ENCODE measurements at regions not wholly inside any gene's neighbourhood (a gene's known extent, or its start where the extent isn't known, plus 50 kb on each side); places are given as distances from the start of the nearest gene placed in this dataset.

DNA sequence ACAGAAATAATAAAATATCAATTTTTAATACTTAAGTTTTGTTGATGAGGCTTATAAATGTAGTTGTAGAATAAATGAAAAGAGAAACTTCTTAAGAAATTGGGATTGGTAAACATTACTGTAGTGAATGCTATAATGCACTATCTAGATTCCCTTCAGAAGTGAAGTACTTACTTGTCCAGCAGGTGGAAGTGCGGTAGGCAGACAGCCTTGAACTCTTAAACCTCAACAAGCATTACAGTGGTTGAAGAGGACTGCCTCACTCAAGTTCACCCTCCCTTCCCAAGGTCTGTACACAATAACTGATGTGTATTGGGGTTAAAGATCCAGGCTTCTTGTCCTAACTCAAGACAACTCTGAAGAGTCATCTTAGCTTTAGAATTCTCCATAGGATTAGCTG lies 931.0 kb upstream of the LRRTM1 start:
- TF ChIP-seq POLR2AphosphoS5 (IDR thresholded peaks at IDR 0.05; ENCODE audit: low read depth, low read length) (no peak), SIN3A (IDR thresholded peaks at IDR 0.05; ENCODE audit: borderline replicate concordance, insufficient read depth, low read depth, low read length) (no peak)
- TF ChIP-seq, protein P1, sequence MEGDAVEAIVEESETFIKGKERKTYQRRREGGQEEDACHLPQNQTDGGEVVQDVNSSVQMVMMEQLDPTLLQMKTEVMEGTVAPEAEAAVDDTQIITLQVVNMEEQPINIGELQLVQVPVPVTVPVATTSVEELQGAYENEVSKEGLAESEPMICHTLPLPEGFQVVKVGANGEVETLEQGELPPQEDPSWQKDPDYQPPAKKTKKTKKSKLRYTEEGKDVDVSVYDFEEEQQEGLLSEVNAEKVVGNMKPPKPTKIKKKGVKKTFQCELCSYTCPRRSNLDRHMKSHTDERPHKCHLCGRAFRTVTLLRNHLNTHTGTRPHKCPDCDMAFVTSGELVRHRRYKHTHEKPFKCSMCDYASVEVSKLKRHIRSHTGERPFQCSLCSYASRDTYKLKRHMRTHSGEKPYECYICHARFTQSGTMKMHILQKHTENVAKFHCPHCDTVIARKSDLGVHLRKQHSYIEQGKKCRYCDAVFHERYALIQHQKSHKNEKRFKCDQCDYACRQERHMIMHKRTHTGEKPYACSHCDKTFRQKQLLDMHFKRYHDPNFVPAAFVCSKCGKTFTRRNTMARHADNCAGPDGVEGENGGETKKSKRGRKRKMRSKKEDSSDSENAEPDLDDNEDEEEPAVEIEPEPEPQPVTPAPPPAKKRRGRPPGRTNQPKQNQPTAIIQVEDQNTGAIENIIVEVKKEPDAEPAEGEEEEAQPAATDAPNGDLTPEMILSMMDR (IDR thresholded peaks at IDR 0.05): no peak
- TF ChIP-seq, protein P2, sequence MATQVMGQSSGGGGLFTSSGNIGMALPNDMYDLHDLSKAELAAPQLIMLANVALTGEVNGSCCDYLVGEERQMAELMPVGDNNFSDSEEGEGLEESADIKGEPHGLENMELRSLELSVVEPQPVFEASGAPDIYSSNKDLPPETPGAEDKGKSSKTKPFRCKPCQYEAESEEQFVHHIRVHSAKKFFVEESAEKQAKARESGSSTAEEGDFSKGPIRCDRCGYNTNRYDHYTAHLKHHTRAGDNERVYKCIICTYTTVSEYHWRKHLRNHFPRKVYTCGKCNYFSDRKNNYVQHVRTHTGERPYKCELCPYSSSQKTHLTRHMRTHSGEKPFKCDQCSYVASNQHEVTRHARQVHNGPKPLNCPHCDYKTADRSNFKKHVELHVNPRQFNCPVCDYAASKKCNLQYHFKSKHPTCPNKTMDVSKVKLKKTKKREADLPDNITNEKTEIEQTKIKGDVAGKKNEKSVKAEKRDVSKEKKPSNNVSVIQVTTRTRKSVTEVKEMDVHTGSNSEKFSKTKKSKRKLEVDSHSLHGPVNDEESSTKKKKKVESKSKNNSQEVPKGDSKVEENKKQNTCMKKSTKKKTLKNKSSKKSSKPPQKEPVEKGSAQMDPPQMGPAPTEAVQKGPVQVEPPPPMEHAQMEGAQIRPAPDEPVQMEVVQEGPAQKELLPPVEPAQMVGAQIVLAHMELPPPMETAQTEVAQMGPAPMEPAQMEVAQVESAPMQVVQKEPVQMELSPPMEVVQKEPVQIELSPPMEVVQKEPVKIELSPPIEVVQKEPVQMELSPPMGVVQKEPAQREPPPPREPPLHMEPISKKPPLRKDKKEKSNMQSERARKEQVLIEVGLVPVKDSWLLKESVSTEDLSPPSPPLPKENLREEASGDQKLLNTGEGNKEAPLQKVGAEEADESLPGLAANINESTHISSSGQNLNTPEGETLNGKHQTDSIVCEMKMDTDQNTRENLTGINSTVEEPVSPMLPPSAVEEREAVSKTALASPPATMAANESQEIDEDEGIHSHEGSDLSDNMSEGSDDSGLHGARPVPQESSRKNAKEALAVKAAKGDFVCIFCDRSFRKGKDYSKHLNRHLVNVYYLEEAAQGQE (IDR thresholded peaks at IDR 0.05; ENCODE audit: insufficient read depth in 1 of 2, low read depth in 2 of 2, low read length in 1 of 2): no peak

All from Panc1 (cell line).